ENCODE measurements at regions not wholly inside any gene's neighbourhood (a gene's known extent, or its start where the extent isn't known, plus 50 kb on each side); places are given as distances from the start of the nearest gene placed in this dataset.
"Not testable (repeated sequence)": the region's sequence is repeated elsewhere in the genome, so short reads cannot be mapped to it uniquely, and the experiment has no call there.

DNA sequence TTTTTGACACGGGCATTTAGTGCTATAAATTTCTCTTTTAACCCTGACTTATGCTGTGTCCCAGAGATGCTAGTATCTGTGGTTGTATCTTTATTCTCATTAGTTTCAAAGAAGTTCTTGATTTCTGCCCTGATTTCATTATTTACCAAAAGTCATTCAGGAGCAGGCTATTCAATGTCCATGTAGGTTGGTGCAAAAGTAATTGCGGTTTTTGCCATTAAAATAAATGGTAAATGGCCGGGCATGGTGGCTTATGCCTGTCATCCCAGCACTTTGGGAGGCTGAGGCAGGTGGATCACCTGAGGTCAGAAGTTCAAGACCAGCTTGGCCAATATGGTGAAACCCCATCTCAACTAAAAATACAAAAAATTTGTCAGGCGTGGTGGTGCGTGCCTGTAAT, 1097.4 kb upstream of the SLIT2 start:
- not testable (repeated sequence) for TF ChIP-seq EP300 (IDR thresholded peaks at IDR 0.05; ENCODE audit: borderline replicate concordance in 1 of 2, control insufficient read depth in 1 of 2, low read depth in 2 of 2, low read length in 2 of 2); RELA (IDR thresholded peaks at IDR 0.05; ENCODE audit: borderline replicate concordance, partially characterized antibody)
- TF ChIP-seq, protein P1, sequence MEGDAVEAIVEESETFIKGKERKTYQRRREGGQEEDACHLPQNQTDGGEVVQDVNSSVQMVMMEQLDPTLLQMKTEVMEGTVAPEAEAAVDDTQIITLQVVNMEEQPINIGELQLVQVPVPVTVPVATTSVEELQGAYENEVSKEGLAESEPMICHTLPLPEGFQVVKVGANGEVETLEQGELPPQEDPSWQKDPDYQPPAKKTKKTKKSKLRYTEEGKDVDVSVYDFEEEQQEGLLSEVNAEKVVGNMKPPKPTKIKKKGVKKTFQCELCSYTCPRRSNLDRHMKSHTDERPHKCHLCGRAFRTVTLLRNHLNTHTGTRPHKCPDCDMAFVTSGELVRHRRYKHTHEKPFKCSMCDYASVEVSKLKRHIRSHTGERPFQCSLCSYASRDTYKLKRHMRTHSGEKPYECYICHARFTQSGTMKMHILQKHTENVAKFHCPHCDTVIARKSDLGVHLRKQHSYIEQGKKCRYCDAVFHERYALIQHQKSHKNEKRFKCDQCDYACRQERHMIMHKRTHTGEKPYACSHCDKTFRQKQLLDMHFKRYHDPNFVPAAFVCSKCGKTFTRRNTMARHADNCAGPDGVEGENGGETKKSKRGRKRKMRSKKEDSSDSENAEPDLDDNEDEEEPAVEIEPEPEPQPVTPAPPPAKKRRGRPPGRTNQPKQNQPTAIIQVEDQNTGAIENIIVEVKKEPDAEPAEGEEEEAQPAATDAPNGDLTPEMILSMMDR (IDR thresholded peaks at IDR 0.05 in 2 of 3, conservative IDR thresholded peaks at IDR 0.05 in 1 of 3; ENCODE audit: control insufficient read depth in 2 of 3, extremely low read depth in 1 of 3, insufficient read depth in 1 of 3, low read depth in 3 of 3, low read length in 3 of 3) = not testable (repeated sequence)

Measured in GM12878 (cell line).